Nucleus accumbens (tissue), 56 donors: ENCODE measurements at regions not wholly inside any gene's neighbourhood (a gene's known extent, or its start where the extent isn't known, plus 50 kb on each side); places are given as distances from the start of the nearest gene placed in this dataset.
"Not testable (repeated sequence)": the region's sequence is repeated elsewhere in the genome, so short reads cannot be mapped to it uniquely, and the experiment has no call there.

ENCODE experiments used
- DNase-seq, 56 donors: peaks; one replicate each; lab custom pipeline; 2025; lab: John Stamatoyannopoulos, UW

GRCh38 chr5:7268722-7269121 is 127.2 kb upstream of the ADCY2 start:
- DNase-seq = not testable (repeated sequence)

GRCh38 chr5:7269591-7270274 is 126.2 kb upstream of the ADCY2 start:
- DNase-seq = no peak

- no peak for DNase-seq
These were observed 124.4 kb upstream of the ADCY2 start for GRCh38 chr5:7271435-7272084.

- no peak for DNase-seq
These were observed 123.5 kb upstream of the ADCY2 start for GRCh38 chr5:7272408-7272965.

- DNase-seq = no peak
These were observed 121.7 kb upstream of the ADCY2 start for GRCh38 chr5:7274203-7274602.

- DNase-seq = not testable (repeated sequence)
These were observed 106.3 kb upstream of the ADCY2 start for GRCh38 chr5:7289634-7290033.

GRCh38 chr5:7297821-7298220 is 98.1 kb upstream of the ADCY2 start:
- not testable (repeated sequence) for DNase-seq

- not testable (repeated sequence) for DNase-seq
These were observed 96.2 kb upstream of the ADCY2 start for GRCh38 chr5:7299731-7300130.

GRCh38 chr5:7305000-7305674 is 90.8 kb upstream of the ADCY2 start:
- DNase-seq = not testable (repeated sequence)

- DNase-seq = not testable (repeated sequence)
These were observed 89.4 kb upstream of the ADCY2 start for GRCh38 chr5:7306556-7306955.

- not testable (repeated sequence) for DNase-seq
These were observed 88.2 kb upstream of the ADCY2 start for GRCh38 chr5:7307709-7308108.

GRCh38 chr5:7309715-7310114 is 86.2 kb upstream of the ADCY2 start:
- not testable (repeated sequence) for DNase-seq

- not testable (repeated sequence) for DNase-seq
These were observed 85.3 kb upstream of the ADCY2 start for GRCh38 chr5:7310656-7311055.

GRCh38 chr5:7315118-7315517 is 80.8 kb upstream of the ADCY2 start:
- no peak for DNase-seq

GRCh38 chr5:7317751-7318150 is 78.2 kb upstream of the ADCY2 start:
- DNase-seq = no peak

GRCh38 chr5:7320701-7321301 is 75.1 kb upstream of the ADCY2 start:
- no peak for DNase-seq

GRCh38 chr5:7321724-7322123 is 74.2 kb upstream of the ADCY2 start:
- DNase-seq = no peak

GRCh38 chr5:7324919-7325318 is 71.0 kb upstream of the ADCY2 start:
- no peak for DNase-seq

GRCh38 chr5:7325975-7326913 is 69.7 kb upstream of the ADCY2 start:
- DNase-seq = no peak

- DNase-seq = no peak
These were observed 66.8 kb upstream of the ADCY2 start for GRCh38 chr5:7329141-7329540.
